ENCODE measurements at regions not wholly inside any gene's neighbourhood (a gene's known extent, or its start where the extent isn't known, plus 50 kb on each side); places are given as distances from the start of the nearest gene placed in this dataset.
A peak's percentile ranks its signal among the peaks of the same experiment; 100 is the strongest.

DNA sequence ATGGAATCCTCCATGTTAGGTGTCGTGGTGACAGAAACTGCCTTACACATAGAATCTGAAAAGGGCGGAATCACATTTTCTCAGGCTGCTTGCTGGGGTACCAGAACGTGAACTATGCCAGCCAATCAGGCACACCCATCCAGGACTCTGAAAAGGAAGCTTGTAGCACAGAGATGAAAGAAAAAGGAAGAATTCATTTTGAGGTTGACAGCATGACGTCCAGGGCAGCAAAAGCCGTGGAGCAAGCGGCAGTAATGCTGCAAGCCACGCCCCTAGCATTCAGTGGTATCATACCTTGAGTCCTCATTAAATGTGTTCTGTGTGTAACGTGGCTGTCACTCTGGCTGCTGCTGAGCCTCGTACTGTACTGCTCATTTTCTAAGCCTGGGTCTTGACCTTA is 304.0 kb downstream of the DYSF start:
- Histone ChIP-seq H3K36me3 (no peaks in the 10 kb centered on the region), H3K9me3 (no peaks in the 10 kb centered on the region), H3K27ac (no peak overlapping the region), H3K4me1 (no peaks in the 10 kb centered on the region), H3K4me3 (replicated peaks in 1 of 3) (no peak overlapping the region), H3K27me3 (no peaks in the 10 kb centered on the region)
- 86 to 89% methylated on average over 9 of the region's 9 CpGs for WGBS, 2 donors
- no peak for DNase-seq
- TF ChIP-seq POLR2A (IDR thresholded peaks at IDR 0.05): no peak
- TF ChIP-seq, protein P1, sequence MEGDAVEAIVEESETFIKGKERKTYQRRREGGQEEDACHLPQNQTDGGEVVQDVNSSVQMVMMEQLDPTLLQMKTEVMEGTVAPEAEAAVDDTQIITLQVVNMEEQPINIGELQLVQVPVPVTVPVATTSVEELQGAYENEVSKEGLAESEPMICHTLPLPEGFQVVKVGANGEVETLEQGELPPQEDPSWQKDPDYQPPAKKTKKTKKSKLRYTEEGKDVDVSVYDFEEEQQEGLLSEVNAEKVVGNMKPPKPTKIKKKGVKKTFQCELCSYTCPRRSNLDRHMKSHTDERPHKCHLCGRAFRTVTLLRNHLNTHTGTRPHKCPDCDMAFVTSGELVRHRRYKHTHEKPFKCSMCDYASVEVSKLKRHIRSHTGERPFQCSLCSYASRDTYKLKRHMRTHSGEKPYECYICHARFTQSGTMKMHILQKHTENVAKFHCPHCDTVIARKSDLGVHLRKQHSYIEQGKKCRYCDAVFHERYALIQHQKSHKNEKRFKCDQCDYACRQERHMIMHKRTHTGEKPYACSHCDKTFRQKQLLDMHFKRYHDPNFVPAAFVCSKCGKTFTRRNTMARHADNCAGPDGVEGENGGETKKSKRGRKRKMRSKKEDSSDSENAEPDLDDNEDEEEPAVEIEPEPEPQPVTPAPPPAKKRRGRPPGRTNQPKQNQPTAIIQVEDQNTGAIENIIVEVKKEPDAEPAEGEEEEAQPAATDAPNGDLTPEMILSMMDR (IDR thresholded peaks at IDR 0.05): no peak
- intact Hi-C loops (cut with DNase I): no loop called here

DNA sequence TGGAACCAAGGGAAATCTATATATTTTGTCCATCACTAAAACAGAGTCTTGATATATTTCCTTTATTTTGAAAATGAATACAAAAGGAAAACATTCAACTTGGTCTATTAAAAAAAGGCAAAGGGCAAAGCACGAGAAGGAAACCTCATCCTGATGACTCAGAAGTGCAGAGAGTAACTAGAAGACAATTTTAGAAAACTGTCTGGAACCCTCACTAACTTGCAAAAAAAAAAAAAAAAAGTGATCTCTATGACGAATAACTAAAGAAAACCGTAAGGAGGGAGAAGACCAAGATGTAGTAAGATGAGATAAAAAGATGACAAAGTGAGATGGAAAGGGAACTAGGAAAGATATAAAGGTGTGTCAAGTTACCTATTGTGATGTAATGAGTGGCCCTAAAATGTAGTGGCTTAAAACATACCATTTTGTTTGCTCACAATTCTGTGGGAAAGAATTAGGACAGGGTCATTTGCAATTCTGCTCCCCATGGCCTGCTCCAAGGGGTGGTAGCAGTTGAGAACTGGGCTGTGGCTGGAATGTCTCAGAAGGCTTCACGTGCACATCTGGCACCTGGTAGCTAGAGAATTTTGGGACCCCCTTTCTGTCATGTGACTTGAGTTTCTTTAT is 303.0 kb downstream of the DYSF start:
- 78 to 79% methylated on average over 4 of the region's 4 CpGs for WGBS, 2 donors
- H3K4me3 ChIP-seq (replicated peaks in 1 of 3): no peak overlapping the region
- H3K27ac ChIP-seq: peak overlapping the region in 1 of 3 donors; percentile 29
- H3K9me3 ChIP-seq: no peaks in the 10 kb centered on the region
- intact Hi-C loops (cut with DNase I): no loop called here
- no peak for TF ChIP-seq POLR2A (IDR thresholded peaks at IDR 0.05)
- TF ChIP-seq, protein P1 (IDR thresholded peaks at IDR 0.05): no peak
- no peaks in the 10 kb centered on the region for H3K4me1 ChIP-seq
- H3K36me3 ChIP-seq: no peaks in the 10 kb centered on the region
- no peaks in the 10 kb centered on the region for H3K27me3 ChIP-seq
- DNase-seq: no peak

DNA sequence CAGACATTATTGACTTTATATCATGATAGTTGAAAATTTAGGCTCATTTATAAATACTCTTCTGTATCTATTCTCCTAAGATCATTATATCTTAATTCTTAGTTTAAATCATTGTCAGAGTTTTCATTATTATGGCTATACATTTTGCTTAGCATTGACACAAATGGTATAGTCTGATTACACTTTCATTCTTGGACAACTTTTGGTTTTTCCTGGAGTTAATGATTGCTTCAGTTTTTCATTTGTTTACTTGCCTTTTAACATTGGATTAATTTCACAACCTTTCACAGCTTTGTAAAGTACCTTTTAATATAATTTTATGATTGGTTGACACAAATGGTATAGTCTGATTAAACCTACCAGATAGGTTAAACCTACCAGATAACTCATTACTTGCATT is 298.2 kb downstream of the DYSF start:
- no peak for DNase-seq
- Histone ChIP-seq H3K9me3 (no peaks in the 10 kb centered on the region), H3K27me3 (no peaks in the 10 kb centered on the region), H3K27ac (no peak overlapping the region), H3K4me1 (peaks cover 0 to 20% of the 10 kb centered on the region in 2 donors), H3K4me3 (replicated peaks in 1 of 3) (no peak overlapping the region), H3K36me3 (no peaks in the 10 kb centered on the region)
- intact Hi-C loops (cut with DNase I): no loop called here
- TF ChIP-seq POLR2A (IDR thresholded peaks at IDR 0.05): no peak
- TF ChIP-seq, protein P1 (IDR thresholded peaks at IDR 0.05): no peak

DNA sequence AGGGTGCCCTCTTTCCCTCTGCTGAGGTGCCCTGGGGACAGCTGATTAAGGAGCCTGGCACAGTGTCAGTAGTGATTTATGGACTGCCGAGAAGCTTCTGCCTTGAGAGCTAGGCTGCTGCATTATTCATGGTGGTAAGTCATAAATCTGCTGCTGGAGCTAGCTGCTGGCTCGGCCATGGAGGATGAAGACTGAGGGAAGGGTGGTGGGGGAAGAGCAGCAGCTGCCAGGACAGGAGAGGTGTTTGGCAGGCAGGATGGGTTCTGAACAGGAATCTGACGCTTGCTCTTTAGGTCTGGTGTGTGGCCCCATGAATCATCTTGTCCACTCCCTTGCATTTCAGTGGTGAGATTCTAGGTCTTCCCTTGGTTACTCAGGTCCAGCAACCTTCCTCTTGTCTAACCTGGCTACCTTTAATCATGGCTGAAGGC is 296.3 kb downstream of the DYSF start:
- WGBS, 2 donors: 79 to 86% methylated on average over 3 of the region's 3 CpGs
- Histone ChIP-seq H3K4me3 (replicated peaks in 1 of 3) (no peak overlapping the region), H3K36me3 (no peaks in the 10 kb centered on the region), H3K27me3 (no peaks in the 10 kb centered on the region), H3K4me1 (peaks cover 0 to 23% of the 10 kb centered on the region in 2 donors), H3K27ac (no peak overlapping the region), H3K9me3 (no peaks in the 10 kb centered on the region)
- no peak for DNase-seq
- no peak for TF ChIP-seq POLR2A (IDR thresholded peaks at IDR 0.05)
- TF ChIP-seq, protein P1 (IDR thresholded peaks at IDR 0.05): no peak
- intact Hi-C loops (cut with DNase I): no loop called here

DNA sequence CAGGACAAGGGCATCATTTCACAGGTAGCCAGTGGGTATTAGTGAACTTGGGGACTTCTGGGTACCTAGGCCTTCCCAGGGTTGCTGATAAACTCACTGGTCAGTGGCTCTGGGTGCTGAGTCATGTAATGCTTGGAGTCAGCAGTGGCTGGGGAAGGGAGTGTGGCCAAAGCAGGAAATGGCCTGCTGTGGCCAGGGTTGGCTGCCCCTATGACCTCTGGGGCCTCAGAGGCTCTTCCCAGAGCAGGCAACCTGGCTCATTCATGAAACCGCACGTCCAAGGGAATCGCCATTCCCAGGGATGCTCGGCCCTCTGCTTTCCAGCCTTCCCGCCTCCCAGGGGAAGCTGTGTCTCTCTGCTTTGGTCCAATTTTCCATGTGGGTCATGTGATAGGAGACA is 294.9 kb downstream of the DYSF start:
- Histone ChIP-seq H3K4me1 (peaks cover 0 to 25% of the 10 kb centered on the region in 2 donors), H3K27ac (peak overlapping the region in 2 of 3 donors; percentile 25 to 55), H3K36me3 (no peaks in the 10 kb centered on the region), H3K27me3 (no peaks in the 10 kb centered on the region), H3K9me3 (no peaks in the 10 kb centered on the region), H3K4me3 (replicated peaks in 1 of 3) (no peak overlapping the region)
- WGBS, 2 donors: 68 to 87% methylated on average over 5 of the region's 5 CpGs
- intact Hi-C loops (cut with DNase I): no loop called here
- DNase-seq: peak; percentile 18 to 21
- no peak for TF ChIP-seq POLR2A (IDR thresholded peaks at IDR 0.05)
- TF ChIP-seq, protein P1 (IDR thresholded peaks at IDR 0.05): no peak
